PC-9 (cell line): ENCODE measurements at regions not wholly inside any gene's neighbourhood (a gene's known extent, or its start where the extent isn't known, plus 50 kb on each side); places are given as distances from the start of the nearest gene placed in this dataset.

ENCODE experiments used
- BruUV-seq: library from RNA; stranded (reverse); fragments of 400-500 nt; replicated peaks from 2 replicates; lab custom pipeline; 2021; lab: Mats Ljungman, UMichigan
- CTCF ChIA-PET: fragments of 300-600 bp; sonication (Branson Sonifier 250); formaldehyde crosslinking; loops from one replicate; lab custom pipeline; 2022; ENCODE audit warnings: antibody characterized with exemption; lab: Charles Lee
- POLR2A ChIA-PET: fragments of 300-600 bp; sonication (Branson Sonifier 250); formaldehyde crosslinking; loops from one replicate; lab custom pipeline; 2022; ENCODE audit warnings: antibody characterized with exemption; ENCODE audit not compliant: unreplicated experiment; lab: Charles Lee
- DNase-seq, 2 experiments: peaks; one replicate each; pipeline versions ENCODE4 v3.0.0 to v3.0.0-alpha.2; 2015 to 2022; ENCODE audit warnings: mixed read lengths in 1 of 2
- H2AFZ ChIP-seq: fragments of 200-600 bp; sonication (generic); 2 replicates; pipeline ENCODE4 v1.8.1; 2017; ENCODE audit warnings: antibody characterized with exemption
- H3F3A ChIP-seq: fragments of 200-600 bp; sonication (generic); 2 replicates; pipeline ENCODE4 v1.8.1; 2017; ENCODE audit warnings: antibody characterized with exemption, mild to moderate bottlenecking, low read depth; ENCODE audit not compliant: insufficient read depth
- H3K27ac ChIP-seq: fragments of 200-600 bp; sonication (generic); 2 replicates; pipeline ENCODE4 v1.6.1; 2016; ENCODE audit warnings: mixed run types
- H3K27me3 ChIP-seq: fragments of 200-600 bp; sonication (generic); 2 replicates; pipeline ENCODE4 v1.6.1; 2016; ENCODE audit warnings: low read depth, mixed run types; ENCODE audit not compliant: insufficient read depth
- H3K36me3 ChIP-seq: fragments of 200-600 bp; sonication (generic); 2 replicates; pipeline ENCODE4 v1.6.1; 2016; ENCODE audit warnings: low read depth, mixed run types
- H3K4me1 ChIP-seq: fragments of 200-600 bp; sonication (generic); replicated peaks from 2 replicates; pipeline ENCODE4 v1.6.1; 2016; ENCODE audit warnings: mixed run types; ENCODE audit not compliant: insufficient read depth
- H3K4me2 ChIP-seq: fragments of 200-600 bp; sonication (generic); 2 replicates; pipeline ENCODE4 v1.6.1; 2017; ENCODE audit warnings: mixed run types
- H3K4me3 ChIP-seq: fragments of 200-600 bp; sonication (generic); 2 replicates; pipeline ENCODE4 v1.6.1; 2016; ENCODE audit warnings: mixed run types
- H3K79me2 ChIP-seq: fragments of 200-600 bp; sonication (generic); 2 replicates; pipeline ENCODE4 v1.6.1; 2017; ENCODE audit warnings: low read depth, mixed run types
- H3K9me2 ChIP-seq: fragments of 200-600 bp; sonication (generic); 2 replicates; pipeline ENCODE4 v1.8.1; 2017; ENCODE audit warnings: mild to moderate bottlenecking; ENCODE audit not compliant: insufficient read depth
- H3K9me3 ChIP-seq: fragments of 200-600 bp; sonication (generic); 2 replicates; pipeline ENCODE4 v1.8.1; 2016; ENCODE audit warnings: low read depth; ENCODE audit not compliant: insufficient read depth
- H4K20me1 ChIP-seq: fragments of 200-600 bp; sonication (generic); 2 replicates; pipeline ENCODE4 v1.8.1; 2017; ENCODE audit not compliant: insufficient read depth
- EZH2 ChIP-seq: fragments of 200-600 bp; sonication (generic); IDR thresholded peaks from 2 replicates; pipeline ENCODE4 v1.8.0; 2017; ENCODE audit warnings: antibody characterized with exemption, low read depth
- intact Hi-C: fragments of 100-400 bp; cut with micrococcal nuclease; formaldehyde crosslinking; loops from one replicate; pipeline ENCODE4 v1.10.0; 2022; ENCODE audit not compliant: unreplicated experiment
- TF ChIP-seq, protein P1 (sequence below): fragments of 200-600 bp; sonication (generic); conservative IDR thresholded peaks from 2 replicates; pipeline ENCODE4 v1.6.1; 2017; ENCODE audit warnings: mixed run types, antibody characterized with exemption, mild to moderate bottlenecking, moderate library complexity

DNA sequence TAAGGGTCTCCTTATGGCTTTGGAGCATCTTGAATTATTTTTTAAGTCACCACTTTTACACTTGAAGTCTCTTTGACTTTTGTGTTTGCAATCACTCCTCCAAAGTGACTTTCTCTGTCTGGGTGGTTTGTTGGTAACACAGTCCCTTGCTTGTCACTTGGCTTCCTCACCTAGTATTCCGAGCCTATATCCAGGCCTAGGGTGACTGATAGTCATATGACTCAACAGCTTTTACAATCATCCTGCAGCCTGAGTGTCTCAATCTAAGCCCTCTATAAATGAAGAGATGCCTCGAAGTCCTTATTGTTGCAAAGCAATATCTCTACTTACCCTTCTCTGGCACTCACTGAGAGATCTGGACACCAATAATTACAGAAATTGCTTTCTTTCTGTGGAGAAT, 53.9 kb upstream of the SETBP1 start:
- no TSS peak for BruUV-seq
- no peaks in the 10 kb centered on the region for H3K79me2 ChIP-seq
- H4K20me1 ChIP-seq, result no peaks in the 10 kb centered on the region
- ChIA-PET POLR2A (no interaction called here), CTCF (no interaction called here)
- peak overlapping the region; percentile 35 for H3K4me2 ChIP-seq
- peaks cover 10% of the 10 kb centered on the region for H3K4me1 ChIP-seq
- intact Hi-C loops, result no loop called here
- no peaks in the 10 kb centered on the region for H3K27me3 ChIP-seq
- no peaks in the 10 kb centered on the region for H3F3A ChIP-seq
- H3K36me3 ChIP-seq, result no peaks in the 10 kb centered on the region
- H3K9me2 ChIP-seq, result no peaks in the 10 kb centered on the region
- no peaks in the 10 kb centered on the region for H3K9me3 ChIP-seq
- H3K27ac ChIP-seq, result peak overlapping the region; percentile 33; the same call in 1 of the 2 replicates
- no peak overlapping the region for H3K4me3 ChIP-seq
- H2AFZ ChIP-seq, result 0 out of 2 replicates have a peak overlapping the region, but pooled peaks have one; percentile 63
- TF ChIP-seq EZH2, result no peak
- TF ChIP-seq, protein P1, sequence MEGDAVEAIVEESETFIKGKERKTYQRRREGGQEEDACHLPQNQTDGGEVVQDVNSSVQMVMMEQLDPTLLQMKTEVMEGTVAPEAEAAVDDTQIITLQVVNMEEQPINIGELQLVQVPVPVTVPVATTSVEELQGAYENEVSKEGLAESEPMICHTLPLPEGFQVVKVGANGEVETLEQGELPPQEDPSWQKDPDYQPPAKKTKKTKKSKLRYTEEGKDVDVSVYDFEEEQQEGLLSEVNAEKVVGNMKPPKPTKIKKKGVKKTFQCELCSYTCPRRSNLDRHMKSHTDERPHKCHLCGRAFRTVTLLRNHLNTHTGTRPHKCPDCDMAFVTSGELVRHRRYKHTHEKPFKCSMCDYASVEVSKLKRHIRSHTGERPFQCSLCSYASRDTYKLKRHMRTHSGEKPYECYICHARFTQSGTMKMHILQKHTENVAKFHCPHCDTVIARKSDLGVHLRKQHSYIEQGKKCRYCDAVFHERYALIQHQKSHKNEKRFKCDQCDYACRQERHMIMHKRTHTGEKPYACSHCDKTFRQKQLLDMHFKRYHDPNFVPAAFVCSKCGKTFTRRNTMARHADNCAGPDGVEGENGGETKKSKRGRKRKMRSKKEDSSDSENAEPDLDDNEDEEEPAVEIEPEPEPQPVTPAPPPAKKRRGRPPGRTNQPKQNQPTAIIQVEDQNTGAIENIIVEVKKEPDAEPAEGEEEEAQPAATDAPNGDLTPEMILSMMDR, result no peak
- no peak for DNase-seq

DNA sequence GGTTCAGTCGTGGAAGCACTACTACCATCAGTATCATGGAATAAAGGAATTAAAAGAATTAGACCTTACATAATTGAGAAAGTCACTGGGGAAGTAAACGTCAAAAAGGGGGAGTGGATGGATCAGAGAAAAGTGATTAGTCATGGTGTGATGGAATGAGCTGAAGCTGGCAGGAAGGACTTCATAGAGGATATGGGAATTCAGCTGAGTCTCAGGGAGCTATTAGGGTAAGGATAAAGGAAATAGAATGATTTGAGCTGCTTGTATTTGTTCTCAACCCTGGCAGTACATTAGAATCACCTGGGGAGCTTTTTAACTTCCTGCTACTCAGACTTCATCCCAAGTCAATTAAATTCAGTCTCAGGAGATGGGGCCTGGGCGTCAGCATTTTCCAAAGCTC, 53.4 kb upstream of the SETBP1 start:
- 0 out of 2 replicates have a peak overlapping the region, but pooled peaks have one; percentile 63 for H2AFZ ChIP-seq
- POLR2A ChIA-PET, result interaction anchor here (0.7 kb wide), 1 partner anchor 424 kb away, joined by 3 read pairs; no protein-coding TSS in a partner anchor

DNA sequence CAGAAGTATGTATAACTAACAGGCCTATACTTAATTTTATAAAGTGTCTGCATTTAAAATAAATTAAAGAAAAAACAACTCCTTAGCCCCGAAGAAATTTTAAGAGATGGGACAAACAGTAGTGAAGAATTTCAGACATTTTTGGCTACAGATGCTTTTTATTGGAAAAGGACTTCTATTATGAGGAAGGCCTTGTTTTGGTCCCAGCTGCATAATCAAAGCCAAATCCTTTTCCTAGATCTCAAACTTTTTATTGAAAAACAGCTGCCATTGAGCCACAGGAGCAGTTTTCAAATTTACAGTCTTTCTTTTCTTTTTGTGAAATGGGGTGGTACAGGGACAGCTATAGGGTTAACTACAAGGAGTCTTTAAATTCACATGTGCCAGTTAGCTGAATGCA, 51.3 kb upstream of the SETBP1 start:
- Histone ChIP-seq H3K4me1 (peaks cover 10% of the 10 kb centered on the region), H2AFZ (no peak overlapping the region), H4K20me1 (no peaks in the 10 kb centered on the region), H3K4me3 (no peak overlapping the region), H3K27me3 (no peaks in the 10 kb centered on the region), H3K27ac (no peak overlapping the region), H3K9me3 (no peaks in the 10 kb centered on the region), H3K36me3 (no peaks in the 10 kb centered on the region), H3K4me2 (no peak overlapping the region), H3F3A (no peaks in the 10 kb centered on the region), H3K9me2 (no peaks in the 10 kb centered on the region), H3K79me2 (no peaks in the 10 kb centered on the region)
- intact Hi-C loops, result no loop called here
- CTCF ChIA-PET, result no interaction called here
- no TSS peak for BruUV-seq
- POLR2A ChIA-PET, result no interaction called here
- DNase-seq, result no peak
- TF ChIP-seq, protein P1, result no peak
- no peak for TF ChIP-seq EZH2

More for the DNA sequence above, 53.4 kb upstream of the SETBP1 start:
- Histone ChIP-seq H3K4me2 (peak overlapping the region; percentile 35), H3K4me3 (no peak overlapping the region), H3K9me3 (no peaks in the 10 kb centered on the region), H3K9me2 (no peaks in the 10 kb centered on the region), H4K20me1 (no peaks in the 10 kb centered on the region), H3K79me2 (no peaks in the 10 kb centered on the region), H3K27me3 (no peaks in the 10 kb centered on the region), H3F3A (no peaks in the 10 kb centered on the region), H3K4me1 (peaks cover 10% of the 10 kb centered on the region), H3K36me3 (no peaks in the 10 kb centered on the region), H3K27ac (peak overlapping the region; percentile 33; the same call in 1 of the 2 replicates)
- intact Hi-C loops, result no loop called here
- DNase-seq, result no peak
- no TSS peak for BruUV-seq
- CTCF ChIA-PET, result no interaction called here
- TF ChIP-seq EZH2, result no peak
- TF ChIP-seq, protein P1, result no peak
